ENCODE measurements at regions not wholly inside any gene's neighbourhood (a gene's known extent, or its start where the extent isn't known, plus 50 kb on each side); places are given as distances from the start of the nearest gene placed in this dataset.

GRCh38 chr12:24551163-24551786, 397.6 kb downstream of the BCAT1 start:
- Histone ChIP-seq H3K36me3 (ENCODE audit: control insufficient read depth in 2 of 2, extremely low read depth in 1 of 2, insufficient read depth in 2 of 2, low read length in 2 of 2) (no peaks in the 10 kb centered on the region), H3K27me3 (ENCODE audit: control insufficient read depth in 2 of 2, insufficient read depth in 2 of 2, low read length in 2 of 2) (peaks cover 0 to 1% of the 10 kb centered on the region in 2 experiments), H3K27ac (ENCODE audit: insufficient read depth, low read depth, low read length) (no peak overlapping the region), H3K79me2 (ENCODE audit: control insufficient read depth, insufficient read depth, low read length) (no peaks in the 10 kb centered on the region), H3K9ac (replicated peaks; ENCODE audit: extremely low read depth, insufficient read depth, low read length) (no peak overlapping the region), H3K4me2 (ENCODE audit: insufficient read depth, low read length) (no peak overlapping the region), H3K9me3 (replicated peaks; ENCODE audit: control insufficient read depth, insufficient read depth, low read length) (no peaks in the 10 kb centered on the region), H2AFZ (ENCODE audit: low read depth, low read length) (no peak overlapping the region), H4K20me1 (replicated peaks; ENCODE audit: control insufficient read depth, extremely low read depth, insufficient read depth, low read length) (no peaks in the 10 kb centered on the region), H3K9me1 (replicated peaks; ENCODE audit: control insufficient read depth, extremely low read depth, insufficient read depth, low read length) (no peaks in the 10 kb centered on the region), H3K4me1 (ENCODE audit: control insufficient read depth, extremely low read depth, insufficient read depth, low read length) (no peaks in the 10 kb centered on the region), H3K4me3 (replicated peaks in 1 of 3; ENCODE audit: insufficient read depth in 1 of 3, low read depth in 1 of 3, low read length in 3 of 3) (no peak overlapping the region)
- ChIA-PET CTCF (no interaction called here), POLR2A (no interaction called here)
- no TSS peak for BruUV-seq (replicated peaks)
- dilution Hi-C loops (cut with MboI; ENCODE audit: extremely low pct_ligation_motif_present, low sequenced_read_pairs) (no loop called here), intact Hi-C loops (cut with micrococcal nuclease) (no loop called here)
- TF ChIP-seq MAX (IDR thresholded peaks at IDR 0.05; ENCODE audit: insufficient read depth, insufficient read length): no peak
- no peak for TF ChIP-seq JUN (IDR thresholded peaks at IDR 0.05; ENCODE audit: borderline replicate concordance, insufficient read depth, insufficient read length, low read depth)
- no peak for TF ChIP-seq FOS (IDR thresholded peaks at IDR 0.05; ENCODE audit: borderline replicate concordance, insufficient read depth, low read length)
- no peak for TF ChIP-seq CTCF (IDR thresholded peaks at IDR 0.05; ENCODE audit: extremely low read depth in 1 of 2, insufficient read depth in 1 of 2, low read depth in 1 of 2, low read length in 2 of 2)
- no peak for TF ChIP-seq MYC (IDR thresholded peaks at IDR 0.05; ENCODE audit: low read depth, low read length)
- no peak for TF ChIP-seq POLR2AphosphoS5 (IDR thresholded peaks at IDR 0.05; ENCODE audit: insufficient read depth, low read depth, low read length)
- no peak for TF ChIP-seq EZH2 (IDR thresholded peaks at IDR 0.05; ENCODE audit: borderline replicate concordance, low read depth, low read length, severe bottlenecking)
- TF ChIP-seq GATA2 (IDR thresholded peaks at IDR 0.05; ENCODE audit: insufficient read depth, insufficient read length, low read depth, low read length): no peak
- TF ChIP-seq POLR2A (IDR thresholded peaks at IDR 0.05; ENCODE audit: low read depth, low read length): no peak
- FAIRE-seq: no peak
- DNase-seq (ENCODE audit: low read depth, low spot score): no peak
